Tibial nerve (tissue), 4 donors: ENCODE measurements at regions not wholly inside any gene's neighbourhood (a gene's known extent, or its start where the extent isn't known, plus 50 kb on each side); places are given as distances from the start of the nearest gene placed in this dataset.

ENCODE experiments used
- DNase-seq, 2 donors: peaks; one replicate each; pipeline ENCODE4 v3.0.0-alpha.2; 2019; ENCODE audit warnings: low spot score in 2 of 2
- H3K27ac ChIP-seq, 4 donors: fragments of 200-600 bp; sonication (generic) in 3 of 4; one replicate each; pipeline ENCODE4 v1.5.1; 2017 to 2019; ENCODE audit warnings: mild to moderate bottlenecking in 1 of 4
- H3K27me3 ChIP-seq, 2 donors: fragments of 200-600 bp; sonication (generic) in 1 of 2; one replicate each; pipeline versions ENCODE4 v1.5.1 to v1.6.0; 2017 to 2019
- H3K36me3 ChIP-seq, 3 donors: fragments of 200-600 bp; sonication (generic); one replicate each; pipeline ENCODE4 v1.5.1; 2018 to 2019
- H3K4me1 ChIP-seq, 4 donors: fragments of 200-600 bp; sonication (generic) in 3 of 4; one replicate each; pipeline ENCODE4 v1.5.1; 2017 to 2019
- H3K4me3 ChIP-seq, 4 donors: fragments of 200-600 bp; sonication (generic) in 3 of 4; one replicate each; pipeline ENCODE4 v1.5.1; 2017 to 2019; ENCODE audit warnings: mild to moderate bottlenecking in 1 of 4, moderate library complexity in 1 of 4
- H3K9me3 ChIP-seq, 4 donors: fragments of 200-600 bp; sonication (generic) in 3 of 4; one replicate each; pipeline ENCODE4 v1.5.1; 2017 to 2019
- CTCF ChIP-seq, 5 experiments: fragments of 200-600 bp in 3 of 5; fragments of 450-650 bp in 2 of 5; sonication (generic) in 3 of 5; IDR thresholded peaks; one replicate each; pipeline ENCODE4 v1.5.1; 2016 to 2019; ENCODE audit warnings: antibody characterized with exemption in 5 of 5, mild to moderate bottlenecking in 3 of 5, moderate library complexity in 2 of 5
- EP300 ChIP-seq, 2 donors: sonication (generic); formaldehyde crosslinking; IDR thresholded peaks; one replicate each; pipeline ENCODE4 v1.6.1; 2017; ENCODE audit warnings: antibody characterized with exemption in 2 of 2, mild to moderate bottlenecking in 1 of 2
- POLR2A ChIP-seq, 2 donors: fragments of 450-650 bp; IDR thresholded peaks; one replicate each; pipeline ENCODE4 v1.6.1; 2017; ENCODE audit warnings: antibody characterized with exemption in 2 of 2, mild to moderate bottlenecking in 2 of 2, moderate library complexity in 2 of 2
- WGBS, 2 donors: methylation state at CpG; one replicate each; pipeline ENCODE4 v1.1.5; 2018; 5-methylcytosine and 5-hydroxymethylcytosine counted together

- Histone ChIP-seq H3K4me1 (no peaks in the 10 kb centered on the region), H3K27me3 (no peaks in the 10 kb centered on the region), H3K36me3 (no peaks in the 10 kb centered on the region), H3K9me3 (peaks cover 0 to 15% (median 0%) of the 10 kb centered on the region in 4 donors), H3K27ac (no peak overlapping the region), H3K4me3 (no peak overlapping the region)
- 44 to 53% methylated on average over 2 of the region's 2 CpGs for WGBS, 2 donors
- TF ChIP-seq POLR2A (IDR thresholded peaks at IDR 0.05) = no peak
- DNase-seq = no peak
These were observed 149.0 kb upstream of the PWP1 start for GRCh38 chr12:107536613-107537012.

GRCh38 chr12:107537464-107538119 is 148.0 kb upstream of the PWP1 start:
- H3K27me3 ChIP-seq = no peaks in the 10 kb centered on the region
- WGBS, 2 donors = 70 to 74% methylated on average over 4 to 5 of the region's 5 CpGs
- H3K27ac ChIP-seq = no peak overlapping the region
- H3K9me3 ChIP-seq = peaks cover 0 to 8% (median 0%) of the 10 kb centered on the region in 4 donors
- DNase-seq = no peak
- no peak overlapping the region for H3K4me3 ChIP-seq
- no peak for TF ChIP-seq EP300 (IDR thresholded peaks at IDR 0.05)
- TF ChIP-seq POLR2A (IDR thresholded peaks at IDR 0.05) = no peak
- TF ChIP-seq CTCF (IDR thresholded peaks at IDR 0.05) = no peak
- no peaks in the 10 kb centered on the region for H3K36me3 ChIP-seq
- no peaks in the 10 kb centered on the region for H3K4me1 ChIP-seq

GRCh38 chr12:107539196-107539939 is 146.2 kb upstream of the PWP1 start:
- H3K36me3 ChIP-seq = no peaks in the 10 kb centered on the region
- H3K27me3 ChIP-seq = no peaks in the 10 kb centered on the region
- H3K9me3 ChIP-seq = peaks cover 0 to 4% (median 0%) of the 10 kb centered on the region in 4 donors
- H3K27ac ChIP-seq = no peak overlapping the region
- 72 to 75% methylated on average over 5 of the region's 5 CpGs for WGBS, 2 donors
- TF ChIP-seq EP300 (IDR thresholded peaks at IDR 0.05) (no peak), CTCF (IDR thresholded peaks at IDR 0.05) (no peak), POLR2A (IDR thresholded peaks at IDR 0.05) (no peak)
- no peak for DNase-seq
- no peaks in the 10 kb centered on the region for H3K4me1 ChIP-seq
- H3K4me3 ChIP-seq = no peak overlapping the region

- DNase-seq = no peak
- 77 to 81% methylated on average over 7 of the region's 7 CpGs for WGBS, 2 donors
- Histone ChIP-seq H3K4me1 (no peaks in the 10 kb centered on the region), H3K27me3 (no peaks in the 10 kb centered on the region), H3K9me3 (peaks cover 0 to 4% (median 0%) of the 10 kb centered on the region in 4 donors), H3K4me3 (no peak overlapping the region), H3K36me3 (no peaks in the 10 kb centered on the region), H3K27ac (no peak overlapping the region)
- TF ChIP-seq CTCF (IDR thresholded peaks at IDR 0.05) = no peak
- no peak for TF ChIP-seq EP300 (IDR thresholded peaks at IDR 0.05)
- no peak for TF ChIP-seq POLR2A (IDR thresholded peaks at IDR 0.05)
These were observed 144.4 kb upstream of the PWP1 start for GRCh38 chr12:107541001-107541705.

GRCh38 chr12:107543416-107543815 is 142.2 kb upstream of the PWP1 start:
- H3K9me3 ChIP-seq = peaks cover 0 to 4% (median 0%) of the 10 kb centered on the region in 4 donors
- no peak overlapping the region for H3K4me3 ChIP-seq
- 74 to 84% methylated on average over 5 of the region's 5 CpGs for WGBS, 2 donors
- no peak overlapping the region for H3K27ac ChIP-seq
- DNase-seq = no peak
- H3K36me3 ChIP-seq = no peaks in the 10 kb centered on the region
- TF ChIP-seq CTCF (IDR thresholded peaks at IDR 0.05) (no peak), EP300 (IDR thresholded peaks at IDR 0.05) (no peak), POLR2A (IDR thresholded peaks at IDR 0.05) (no peak)
- H3K27me3 ChIP-seq = no peaks in the 10 kb centered on the region
- no peaks in the 10 kb centered on the region for H3K4me1 ChIP-seq
